Left renal cortex interstitium (tissue), 4 donors: ENCODE measurements at regions not wholly inside any gene's neighbourhood (a gene's known extent, or its start where the extent isn't known, plus 50 kb on each side); places are given as distances from the start of the nearest gene placed in this dataset.

Experiments
- DNase-seq, 4 donors: peaks; one replicate each; pipeline ENCODE4 v3.0.0-alpha.2; 2013; ENCODE audit warnings: low read depth in 4 of 4, low spot score in 2 of 4, missing footprints in 1 of 4

- no peak for DNase-seq
Observed at GRCh38 chr7:51647486-51647885, 330.9 kb upstream of the COBL start.

- no peak for DNase-seq
Observed at GRCh38 chr7:51645702-51646298, 329.2 kb upstream of the COBL start.

- DNase-seq: no peak
Observed at GRCh38 chr7:51645255-51645654, 328.6 kb upstream of the COBL start.

- DNase-seq: no peak
Observed at GRCh38 chr7:51644216-51644615, 327.6 kb upstream of the COBL start.

- DNase-seq: no peak
Observed at GRCh38 chr7:51640841-51641240, 324.2 kb upstream of the COBL start.

- no peak for DNase-seq
Observed at GRCh38 chr7:51639661-51640334, 323.2 kb upstream of the COBL start.

GRCh38 chr7:51636503-51636902 is 319.9 kb upstream of the COBL start:
- no peak for DNase-seq

GRCh38 chr7:51635775-51636174 is 319.2 kb upstream of the COBL start:
- DNase-seq: no peak

- no peak for DNase-seq
Observed at GRCh38 chr7:51634538-51634937, 317.9 kb upstream of the COBL start.

- DNase-seq: no peak
Observed at GRCh38 chr7:51634025-51634424, 317.4 kb upstream of the COBL start.

- DNase-seq: no peak
Observed at GRCh38 chr7:51633596-51633995, 317.0 kb upstream of the COBL start.

- DNase-seq: no peak
Observed at GRCh38 chr7:51633006-51633405, 316.4 kb upstream of the COBL start.

- no peak for DNase-seq
Observed at GRCh38 chr7:51630933-51631332, 314.3 kb upstream of the COBL start.

GRCh38 chr7:51629206-51629605 is 312.6 kb upstream of the COBL start:
- DNase-seq: no peak

- DNase-seq: no peak
Observed at GRCh38 chr7:51621956-51622355, 305.3 kb upstream of the COBL start.

- no peak for DNase-seq
Observed at GRCh38 chr7:51620706-51621105, 304.1 kb upstream of the COBL start.

- no peak for DNase-seq
Observed at GRCh38 chr7:51619880-51620279, 303.3 kb upstream of the COBL start.

- DNase-seq: no peak
Observed at GRCh38 chr7:51617686-51618085, 301.1 kb upstream of the COBL start.

GRCh38 chr7:51613911-51614357 is 297.3 kb upstream of the COBL start:
- DNase-seq: no peak

- DNase-seq: no peak
Observed at GRCh38 chr7:51611937-51612336, 295.3 kb upstream of the COBL start.

- DNase-seq: no peak
Observed at GRCh38 chr7:51607447-51607846, 290.8 kb upstream of the COBL start.

- no peak for DNase-seq
Observed at GRCh38 chr7:51606601-51607154, 290.1 kb upstream of the COBL start.
